Activated CD4-positive, CD25-positive, alpha-beta regulatory T cell (primary cell): ENCODE measurements at regions not wholly inside any gene's neighbourhood (a gene's known extent, or its start where the extent isn't known, plus 50 kb on each side); places are given as distances from the start of the nearest gene placed in this dataset.

Experiments
- DNase-seq, 4 experiments: peaks; one replicate each; lab custom pipeline; 2025; lab: John Stamatoyannopoulos, UW

DNA sequence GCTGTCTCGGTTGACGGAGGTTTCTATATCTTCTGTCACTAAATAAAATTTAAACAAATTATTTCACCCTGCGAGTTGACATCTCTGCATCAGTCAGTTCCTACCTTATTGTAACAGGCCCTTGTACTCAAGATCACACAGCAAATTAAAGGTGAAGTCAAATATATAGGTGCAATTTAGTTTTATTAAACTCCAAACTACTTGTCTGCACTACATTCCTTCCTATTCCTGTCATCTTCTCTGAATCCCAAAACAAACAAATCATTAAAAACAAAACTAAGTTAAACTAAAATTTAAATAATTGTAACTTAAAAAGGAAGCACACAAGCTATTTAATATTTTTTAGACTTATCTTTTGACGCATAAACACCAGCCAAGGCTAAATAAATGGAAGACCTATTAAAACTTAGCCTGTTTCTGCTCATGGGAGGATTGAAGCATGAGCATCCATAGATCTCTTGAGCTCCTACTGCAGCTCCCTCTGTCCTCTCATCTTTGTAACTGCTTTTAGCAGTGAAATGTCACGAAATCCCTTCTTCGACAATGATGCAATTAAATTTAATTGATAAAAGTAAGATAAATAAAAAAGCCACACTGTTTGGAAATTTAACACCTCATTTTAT lies 1152.3 kb upstream of the GJE1 start:
- no peak for DNase-seq

DNA sequence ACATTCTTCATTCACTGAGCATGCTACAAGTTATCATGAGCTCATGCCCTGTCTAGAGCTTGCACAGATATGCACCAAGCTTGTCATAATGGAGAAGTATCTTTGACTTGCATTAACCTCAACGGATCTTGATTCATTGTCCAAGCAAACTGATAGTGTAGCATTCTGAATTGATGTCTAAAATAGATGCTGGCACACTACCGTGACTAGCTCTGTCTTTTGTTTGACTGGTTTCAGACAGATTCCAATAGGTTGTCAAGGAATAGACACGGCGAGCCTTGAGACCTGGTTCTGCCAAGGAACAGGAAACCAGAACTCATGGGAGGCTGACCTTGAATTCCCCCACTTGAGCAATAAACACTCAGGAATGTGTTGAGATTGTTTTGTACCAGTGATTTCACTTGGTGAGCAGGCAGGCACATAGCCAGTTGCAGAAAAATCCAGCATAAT lies 1153.1 kb upstream of the GJE1 start:
- DNase-seq: no peak

DNA sequence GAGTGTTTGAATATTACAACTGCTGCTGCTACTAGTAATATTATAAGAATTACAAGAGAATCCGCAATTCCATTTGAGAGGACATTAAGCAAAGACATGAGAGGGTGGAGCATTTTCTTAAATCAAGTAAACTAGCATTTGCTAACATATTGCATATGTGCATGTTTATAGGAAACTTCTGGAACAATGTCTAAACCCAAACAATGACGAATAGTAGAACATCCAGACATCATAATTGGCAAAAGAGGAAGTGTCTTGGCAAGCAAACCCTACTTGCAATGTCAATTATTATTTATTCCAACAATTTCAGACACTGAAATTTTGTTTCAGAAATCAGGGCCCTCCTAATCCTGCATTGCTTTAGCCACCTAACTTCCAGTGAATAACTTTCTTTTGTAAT lies 1155.3 kb upstream of the GJE1 start:
- DNase-seq: no peak

DNA sequence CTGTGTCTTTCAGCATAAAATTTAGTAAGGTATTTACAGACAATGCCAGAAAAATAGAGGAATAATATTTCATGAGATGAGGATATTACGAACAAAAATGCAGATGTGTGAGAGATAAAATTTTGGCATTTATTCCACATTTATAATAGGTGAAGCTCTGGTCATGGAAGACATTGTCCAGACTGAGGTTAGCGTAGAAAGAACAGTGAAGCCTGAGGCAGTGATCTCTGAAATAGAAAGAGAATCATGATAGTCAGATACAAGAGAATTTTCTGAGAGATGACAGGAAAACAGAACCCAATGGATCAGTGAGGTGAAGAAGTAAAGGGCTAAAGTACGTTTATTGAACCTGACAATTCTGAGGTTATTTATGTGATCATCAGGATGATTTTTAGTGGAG lies 1155.9 kb upstream of the GJE1 start:
- no peak for DNase-seq

DNA sequence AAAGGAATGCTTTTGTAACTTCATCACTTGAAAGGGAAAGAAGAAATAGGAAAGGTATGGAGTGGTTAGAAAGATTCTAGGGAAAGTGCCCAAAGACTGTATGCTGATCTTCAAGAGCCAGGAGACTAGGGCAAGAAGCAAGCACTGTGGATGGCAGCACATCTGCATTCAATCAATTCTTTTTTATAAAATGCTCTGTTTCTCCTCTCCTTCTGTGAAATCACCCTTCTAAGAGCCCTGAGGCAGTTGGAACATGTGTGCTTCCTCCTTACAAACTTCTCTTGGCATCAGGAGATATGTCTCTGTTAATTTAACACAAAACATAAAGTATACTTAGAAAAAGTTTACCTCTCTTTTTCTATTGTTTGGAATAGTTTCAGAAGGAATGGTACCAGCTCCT lies 1162.2 kb upstream of the GJE1 start:
- DNase-seq: no peak

DNA sequence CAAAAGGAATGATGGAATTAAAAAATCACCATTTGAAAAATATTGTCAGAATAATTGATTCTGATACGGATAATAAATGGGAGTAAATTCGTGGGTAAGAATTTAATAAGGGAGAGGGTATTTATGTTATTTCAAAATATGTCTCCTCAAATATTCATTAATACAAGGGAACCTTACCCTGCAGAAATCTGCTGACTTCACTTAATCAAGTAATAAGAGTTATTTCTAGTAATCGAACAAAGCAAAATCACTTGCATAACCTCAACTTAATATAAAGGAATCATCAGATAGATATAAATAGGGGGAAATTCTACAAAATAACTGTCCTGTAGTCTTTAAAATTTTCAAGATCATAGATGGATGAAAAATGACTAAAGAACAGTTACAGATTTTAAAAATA lies 1164.7 kb upstream of the GJE1 start:
- DNase-seq: no peak

DNA sequence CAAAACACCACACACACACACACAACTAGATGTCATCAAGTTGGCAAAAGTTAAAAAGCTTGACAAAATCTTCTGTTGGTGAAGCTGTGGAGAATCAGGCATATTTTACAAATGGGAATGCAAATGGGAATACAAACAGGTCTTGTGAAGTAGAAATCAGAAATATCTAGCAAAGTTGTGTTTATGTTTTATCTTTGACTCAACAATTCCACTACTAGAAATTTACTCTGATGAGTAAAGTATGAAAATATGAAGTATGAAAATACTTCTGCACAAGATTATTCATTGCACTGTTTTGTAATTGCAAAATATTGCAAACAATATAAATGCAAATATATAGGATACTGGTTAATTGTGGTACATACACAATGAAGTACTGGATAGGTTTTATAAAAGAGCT lies 1166.0 kb upstream of the GJE1 start:
- DNase-seq: no peak

DNA sequence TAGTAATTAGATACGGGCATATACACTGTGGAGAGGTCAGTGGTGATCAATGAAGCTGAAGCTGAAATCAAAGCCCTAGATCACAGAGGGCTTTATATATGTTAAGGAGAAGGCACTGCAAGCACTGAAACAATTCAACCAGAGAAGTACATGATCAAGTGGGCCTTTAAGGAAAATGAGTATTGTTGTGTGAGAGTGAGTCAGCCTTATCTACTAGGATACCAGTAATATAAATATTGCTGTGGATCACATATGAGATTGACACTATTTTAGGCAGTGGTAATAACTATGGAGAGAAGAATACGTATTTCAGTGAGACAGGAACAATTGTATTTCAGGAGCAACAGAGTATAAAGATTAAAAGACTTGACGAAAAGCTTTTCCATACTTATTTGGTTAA lies 1172.2 kb upstream of the GJE1 start:
- DNase-seq: no peak

DNA sequence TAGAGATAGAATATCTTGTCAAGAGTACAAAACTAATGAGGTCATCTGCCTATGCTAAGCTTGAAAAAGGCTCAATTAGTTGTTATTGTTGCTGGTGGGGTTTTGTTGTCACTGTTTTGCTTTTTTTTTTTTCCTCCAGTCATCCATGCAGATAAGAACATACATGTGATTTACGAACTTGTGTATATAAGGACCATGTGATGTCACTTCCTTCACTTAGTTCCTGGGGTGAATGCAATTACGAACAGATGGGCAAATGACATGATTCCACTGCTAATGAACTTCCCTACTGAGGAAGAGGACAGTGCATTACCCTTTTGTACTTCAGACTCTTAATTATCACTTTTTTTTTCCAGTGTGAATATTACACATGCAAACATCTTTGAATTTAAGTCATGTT lies 1175.3 kb upstream of the GJE1 start:
- no peak for DNase-seq

DNA sequence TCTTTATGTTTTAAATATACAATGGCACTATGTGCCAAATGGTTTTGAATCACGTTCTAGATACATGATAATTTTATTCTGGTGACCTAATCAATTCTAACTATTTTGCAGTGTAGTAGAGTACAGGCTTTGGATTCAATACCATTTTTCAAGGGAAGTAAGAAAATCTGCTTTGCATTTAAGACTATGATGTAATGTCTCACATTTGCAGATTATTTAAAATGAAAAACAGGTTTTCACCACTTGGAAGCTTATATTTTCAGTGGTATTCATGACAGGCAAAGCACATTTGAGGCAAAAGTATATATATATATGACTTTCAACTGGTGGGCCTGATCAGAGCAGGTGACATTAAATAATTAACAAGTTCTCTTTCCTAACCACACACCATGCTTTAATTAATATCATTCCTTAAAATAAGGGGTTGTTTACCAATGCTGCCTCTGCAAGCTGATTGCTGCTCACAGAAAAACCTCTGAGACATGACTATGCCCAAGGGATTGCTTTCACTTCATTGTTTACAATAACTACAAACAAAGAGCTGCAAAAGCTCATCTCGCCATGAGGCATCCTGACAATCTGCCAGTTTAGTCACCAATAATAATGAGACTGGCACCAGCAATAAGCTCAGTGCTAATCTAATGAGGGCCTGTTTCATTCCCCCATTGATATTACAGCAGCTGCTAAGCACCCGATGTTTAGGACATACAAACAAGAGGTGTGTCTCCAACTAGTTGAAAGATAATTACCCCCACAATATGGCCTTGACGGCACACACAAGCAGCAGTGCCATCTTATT lies 1176.0 kb upstream of the GJE1 start:
- DNase-seq: no peak

DNA sequence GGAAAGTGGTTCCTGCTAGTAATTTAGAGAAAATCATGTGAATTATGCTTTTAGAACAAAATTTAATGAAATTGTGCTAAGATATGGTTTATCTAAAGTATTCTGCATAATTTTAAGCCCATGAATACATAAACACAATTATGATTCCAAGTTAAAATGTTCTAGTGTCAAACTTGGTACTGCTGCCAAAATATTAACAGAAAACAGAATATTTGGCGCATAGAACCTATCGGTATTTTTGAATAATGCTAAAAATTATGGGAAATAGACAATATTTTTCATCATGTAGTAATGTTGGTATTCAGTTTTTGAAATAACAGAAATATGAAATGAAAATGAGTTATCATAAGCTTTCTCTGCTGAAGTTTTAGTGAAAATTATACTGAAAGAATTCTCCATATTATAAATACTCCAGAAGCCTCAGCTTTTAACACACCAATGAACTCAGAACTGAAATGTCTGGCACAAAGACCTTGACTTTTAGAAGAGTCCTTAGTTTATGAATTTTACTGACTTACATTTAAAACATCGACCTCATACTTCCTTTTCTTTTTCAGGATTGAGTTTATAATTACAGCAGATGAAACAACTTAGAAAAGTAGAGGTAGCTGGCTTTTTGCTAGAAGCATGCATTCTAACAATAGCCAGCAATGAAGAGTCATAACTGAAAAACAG lies 1192.3 kb upstream of the GJE1 start:
- no peak for DNase-seq

DNA sequence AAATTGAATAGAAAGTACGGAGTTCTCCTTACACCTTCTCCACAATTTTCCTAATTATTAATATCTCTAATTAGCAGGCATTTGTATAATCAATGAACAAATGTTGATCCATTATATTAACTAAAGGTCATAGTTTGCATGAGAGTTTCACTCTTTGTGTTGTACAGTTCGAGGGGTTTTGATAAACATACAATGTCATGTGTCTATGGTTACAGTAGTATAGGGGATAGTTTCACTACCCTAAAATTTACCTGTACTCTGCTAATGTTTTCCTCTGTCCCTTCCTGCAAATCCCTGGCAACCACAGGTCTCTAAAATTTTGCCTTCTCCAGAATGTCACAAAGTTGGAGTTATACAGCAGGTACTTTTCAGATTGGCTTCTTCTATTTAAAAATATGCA lies 1199.8 kb upstream of the GJE1 start:
- no peak for DNase-seq

DNA sequence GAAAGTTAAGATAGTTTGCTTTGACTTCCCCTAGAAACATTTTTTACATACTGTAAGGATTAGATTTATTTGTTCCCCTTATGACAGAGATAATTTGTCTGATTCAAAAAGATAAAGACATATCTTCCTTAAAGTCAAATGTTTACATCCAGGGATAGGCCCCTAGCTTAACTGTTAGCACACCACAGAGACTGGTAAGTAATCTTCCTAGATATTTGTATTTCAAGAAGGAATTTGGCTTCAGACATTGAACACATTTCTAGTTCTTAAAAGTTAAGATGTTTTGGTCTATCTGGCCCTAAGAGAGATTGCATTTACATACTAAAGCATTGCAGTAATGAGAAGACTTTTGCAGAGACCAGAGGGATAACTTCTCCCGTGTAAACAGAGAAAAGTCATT lies 1201.1 kb upstream of the GJE1 start:
- DNase-seq: no peak

DNA sequence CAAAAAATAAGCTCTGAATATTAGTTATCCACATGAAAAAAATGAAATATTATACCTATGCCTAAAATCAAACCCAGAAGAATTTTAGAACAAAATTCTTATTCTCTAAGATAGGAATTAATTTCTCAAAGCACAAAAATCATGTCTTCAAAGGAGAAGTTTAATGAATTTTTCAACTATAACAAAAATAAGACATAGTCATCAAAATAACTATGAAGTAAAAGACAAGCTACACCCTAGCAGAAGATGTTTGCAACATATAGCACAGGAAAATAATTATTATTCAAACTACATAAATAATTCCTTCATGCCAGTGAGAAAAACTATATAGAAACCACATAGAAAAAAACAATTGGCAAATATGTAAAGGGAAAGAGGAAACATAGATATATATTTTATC lies 1203.6 kb upstream of the GJE1 start:
- no peak for DNase-seq

DNA sequence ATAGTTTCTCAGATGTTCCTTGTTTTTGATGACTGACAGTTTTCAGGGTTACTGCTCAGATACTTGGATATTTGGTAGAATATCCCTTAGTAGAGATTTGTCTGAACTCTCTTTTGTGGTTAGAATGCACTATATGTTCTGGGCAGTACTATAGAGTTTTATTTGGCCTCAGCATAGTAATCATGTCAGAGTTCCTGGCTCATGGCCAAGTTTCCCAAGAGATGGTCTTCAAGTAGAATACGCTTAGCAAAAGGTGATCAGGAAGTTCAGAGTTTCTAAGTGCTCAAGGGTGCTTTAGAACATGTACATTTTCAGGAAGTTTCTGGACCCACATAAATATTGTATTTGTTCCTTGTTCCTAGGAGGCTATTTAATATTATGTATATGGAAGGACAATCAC lies 1209.7 kb upstream of the GJE1 start:
- DNase-seq: no peak

DNA sequence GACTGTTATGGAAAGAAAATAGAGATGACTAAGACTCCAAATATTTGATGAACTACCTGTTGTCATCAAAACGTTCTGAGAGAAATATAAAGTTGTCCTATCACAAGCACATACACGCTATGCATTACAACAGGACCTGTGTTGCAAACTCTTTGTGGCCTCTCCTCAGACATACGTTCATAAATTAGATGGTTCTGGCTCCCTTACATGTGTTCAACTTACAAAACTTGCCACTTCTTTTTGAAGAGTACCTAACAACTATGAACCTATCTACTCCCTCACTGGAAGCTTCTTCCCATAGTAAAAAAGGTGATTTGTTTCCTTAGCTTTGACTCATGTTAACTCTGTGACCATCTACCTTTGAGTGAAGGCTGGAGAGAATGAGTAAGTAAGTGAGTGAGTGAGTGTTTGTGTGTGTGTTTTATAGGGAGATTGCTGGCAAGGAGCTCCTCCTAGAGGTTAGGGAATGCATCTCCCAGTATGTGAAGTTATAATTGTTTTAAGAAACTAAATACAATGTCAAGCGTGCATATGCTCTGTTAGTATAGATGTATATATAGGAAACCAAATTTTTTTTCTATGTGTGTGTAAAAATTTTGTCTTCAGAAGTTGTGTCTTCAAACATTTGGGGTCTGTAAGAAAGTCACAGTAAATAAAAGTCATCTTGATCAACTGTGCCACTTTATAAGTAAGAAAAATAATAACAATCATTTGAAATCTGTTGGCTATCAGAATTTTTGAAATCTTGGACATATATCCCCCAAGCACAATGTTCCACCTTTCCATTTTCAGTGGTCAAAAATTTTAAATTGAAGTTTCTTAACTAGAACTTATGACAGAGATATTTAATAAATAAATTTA lies 1211.1 kb upstream of the GJE1 start:
- no peak for DNase-seq

DNA sequence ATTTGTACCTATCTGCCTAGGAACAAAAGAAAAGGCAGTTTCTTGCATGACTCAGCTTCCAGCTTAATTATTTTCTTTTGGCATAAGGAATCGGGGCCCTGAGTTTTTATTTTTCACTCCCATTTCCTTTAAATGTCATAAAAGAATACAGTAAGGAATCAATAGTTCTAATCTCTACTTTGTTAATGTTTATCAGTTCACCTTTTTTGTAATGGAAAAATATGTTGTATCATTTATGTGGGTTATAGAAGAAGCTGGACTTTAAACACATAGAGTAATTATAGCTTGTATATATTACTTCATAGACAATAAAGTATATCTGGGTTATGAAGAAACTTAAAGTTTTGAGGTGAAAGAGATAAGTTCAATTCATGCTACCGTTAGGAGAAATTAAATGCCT lies 1214.8 kb upstream of the GJE1 start:
- no peak for DNase-seq

DNA sequence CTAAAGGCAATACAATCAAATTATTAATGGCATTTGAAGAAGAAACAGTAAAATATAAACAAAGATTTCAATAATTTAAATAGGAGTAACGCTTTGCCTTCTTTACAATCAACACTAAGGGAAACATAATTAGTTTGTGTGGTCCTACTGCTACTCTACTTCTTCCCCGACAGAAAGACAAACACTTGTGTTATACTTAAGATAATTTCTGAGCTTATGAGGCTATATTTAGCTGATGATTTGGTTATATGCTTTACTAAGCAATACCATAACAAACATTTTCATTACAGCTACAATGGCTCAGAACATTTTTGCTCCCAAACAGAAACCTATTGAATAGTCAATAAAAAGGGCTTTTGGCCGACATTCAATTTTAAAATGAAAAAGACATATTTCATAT lies 1217.2 kb upstream of the GJE1 start:
- DNase-seq: no peak

DNA sequence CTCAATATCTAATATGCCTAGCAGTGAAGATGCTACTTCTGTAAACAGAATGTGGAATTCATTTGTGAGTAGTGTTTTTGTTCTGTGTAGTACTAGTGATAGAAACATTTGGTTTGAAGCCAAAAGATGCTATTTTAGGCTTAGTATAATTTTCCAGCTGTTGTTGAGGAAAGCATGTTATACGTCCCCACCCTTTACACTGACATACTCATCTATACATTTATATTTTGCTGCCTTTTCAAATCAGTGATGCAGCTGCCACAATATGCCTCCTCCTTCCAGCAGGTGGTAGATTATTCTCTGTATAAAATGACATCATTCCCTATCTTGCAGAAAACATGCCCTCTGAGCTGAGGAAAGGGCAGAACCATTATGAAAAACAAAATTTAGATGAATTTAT lies 1217.6 kb upstream of the GJE1 start:
- no peak for DNase-seq

DNA sequence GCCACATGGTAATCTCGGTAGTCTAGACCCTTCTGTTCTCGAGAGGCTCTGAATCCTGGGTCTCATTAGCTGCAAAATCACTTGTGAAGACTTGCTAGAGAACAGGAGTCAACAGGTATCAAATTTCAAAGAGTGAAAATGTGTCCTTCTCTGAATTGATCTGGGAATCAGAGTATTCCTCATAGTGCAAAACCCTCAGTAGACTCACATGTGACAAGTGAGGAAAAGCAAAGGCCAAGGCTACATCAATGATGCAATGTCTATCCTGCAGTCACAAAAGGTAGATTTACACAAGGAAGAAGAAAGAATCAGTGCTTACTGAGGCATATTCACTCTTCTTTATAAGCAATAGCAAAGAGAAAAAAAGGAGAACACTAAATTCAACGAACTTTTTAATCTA lies 1220.0 kb upstream of the GJE1 start:
- DNase-seq: no peak

DNA sequence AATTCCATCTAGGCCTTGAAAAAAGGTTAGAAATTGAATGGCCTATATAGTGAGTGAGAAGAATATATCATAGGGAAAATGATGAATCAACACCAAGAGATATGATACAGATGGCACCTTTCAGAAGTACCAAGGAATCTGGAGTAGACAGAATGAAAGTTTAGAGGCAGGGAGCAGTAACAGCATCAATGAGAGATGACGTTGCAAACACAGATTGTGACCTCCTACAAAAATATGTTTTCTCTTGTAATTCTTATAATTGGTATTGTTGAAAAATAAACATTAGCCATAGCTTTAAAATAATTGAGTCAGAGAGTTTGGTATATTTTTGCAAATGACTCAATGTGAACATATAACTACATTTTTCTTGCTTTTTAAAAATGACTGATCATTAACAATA lies 1223.1 kb upstream of the GJE1 start:
- DNase-seq: no peak

DNA sequence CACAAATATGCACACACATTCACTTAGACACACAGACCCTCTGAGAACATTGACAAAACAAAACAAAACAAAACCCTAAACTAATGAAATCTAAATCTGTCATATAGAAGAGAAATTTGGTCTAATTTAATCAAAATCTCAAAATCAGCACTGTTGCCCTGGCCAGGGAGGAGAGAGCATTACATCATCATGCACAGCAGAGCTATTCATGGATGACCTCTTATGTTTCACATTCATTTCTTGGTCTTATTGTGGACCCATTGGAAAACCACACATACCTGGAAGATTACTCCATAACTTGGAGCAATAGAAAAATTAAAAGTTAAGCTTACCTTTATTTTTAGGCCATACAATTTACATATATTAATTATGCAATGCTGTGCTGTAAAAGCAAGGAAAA lies 1223.6 kb upstream of the GJE1 start:
- DNase-seq: no peak
